Astrocyte of the hippocampus (primary cell): ENCODE measurements at regions not wholly inside any gene's neighbourhood (a gene's known extent, or its start where the extent isn't known, plus 50 kb on each side); places are given as distances from the start of the nearest gene placed in this dataset.

Experiments
- DNase-seq: peaks from one replicate; pipeline ENCODE4 v3.0.0; 2011; ENCODE audit warnings: low read depth, low spot score

DNA sequence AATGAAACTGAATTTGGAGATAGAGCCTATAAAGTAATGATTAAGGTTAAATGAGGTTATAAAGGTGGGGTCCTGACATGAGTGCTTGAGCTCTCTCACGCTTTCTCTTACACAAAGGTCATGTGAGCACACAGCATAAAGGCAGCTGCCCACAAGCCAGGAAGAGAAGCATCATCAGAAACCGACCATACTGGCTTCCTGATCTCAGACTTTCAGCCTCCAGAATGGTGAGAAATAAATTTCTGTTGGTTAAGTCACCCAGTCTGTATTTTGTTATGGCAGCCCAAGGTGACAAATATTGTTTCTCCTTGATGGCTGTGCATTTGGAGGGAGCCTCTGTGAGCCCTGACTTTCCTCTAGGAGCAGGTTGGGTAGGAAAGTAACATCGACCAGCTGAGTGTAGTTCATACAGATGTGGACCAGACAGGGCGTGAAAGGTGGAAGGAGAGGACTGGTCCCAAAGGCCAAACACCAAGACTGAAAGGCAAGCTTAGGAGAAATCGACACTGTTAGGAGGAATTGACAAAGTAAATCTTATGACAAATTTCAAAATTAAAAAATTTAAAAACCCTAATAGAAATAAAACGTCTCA, 97.6 kb upstream of the SLC38A2 start:
- DNase-seq, result no peak

DNA sequence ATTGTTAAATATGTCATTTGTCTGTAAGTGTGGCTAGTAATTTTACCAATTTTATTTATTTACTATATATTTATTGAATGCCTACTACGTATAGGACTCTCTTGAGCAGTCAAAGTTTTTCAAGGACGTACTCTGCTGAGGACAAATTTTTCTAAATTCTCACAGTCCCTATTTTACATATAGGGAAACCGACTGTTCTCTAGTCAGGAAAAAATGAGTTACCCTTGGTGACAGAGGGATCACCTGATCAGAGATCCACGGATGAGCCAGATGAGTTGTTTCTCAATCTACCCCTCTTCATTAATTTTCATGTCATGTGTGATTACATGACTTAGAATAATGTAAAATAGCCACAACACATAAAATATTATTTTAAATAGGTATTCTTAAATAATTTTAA, 96.2 kb upstream of the SLC38A2 start:
- DNase-seq, result no peak

- no peak for DNase-seq
These were observed 95.6 kb upstream of the SLC38A2 start for GRCh38 chr12:46468160-46468559.

DNA sequence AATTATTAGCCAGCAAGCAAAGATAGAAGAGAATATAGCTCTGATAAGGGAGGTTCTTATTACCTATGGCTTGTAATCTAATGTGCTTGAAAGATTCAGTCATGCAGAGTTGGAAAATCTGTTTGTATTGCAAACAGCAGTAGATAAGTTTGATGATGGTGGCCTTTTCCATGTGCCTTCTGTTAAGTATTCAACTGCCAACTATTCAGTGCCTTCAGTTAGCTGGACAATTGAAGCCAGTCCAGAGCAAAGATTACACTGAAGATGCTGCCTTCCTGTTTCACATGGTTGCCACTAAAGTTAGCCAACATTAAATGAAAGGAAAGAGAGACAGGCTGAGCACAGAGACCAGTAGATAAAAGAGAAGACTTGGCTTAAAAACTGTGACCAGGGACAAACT, 92.7 kb upstream of the SLC38A2 start:
- no peak for DNase-seq

- DNase-seq, result no peak
These were observed 92.3 kb upstream of the SLC38A2 start for GRCh38 chr12:46464863-46465262.

DNA sequence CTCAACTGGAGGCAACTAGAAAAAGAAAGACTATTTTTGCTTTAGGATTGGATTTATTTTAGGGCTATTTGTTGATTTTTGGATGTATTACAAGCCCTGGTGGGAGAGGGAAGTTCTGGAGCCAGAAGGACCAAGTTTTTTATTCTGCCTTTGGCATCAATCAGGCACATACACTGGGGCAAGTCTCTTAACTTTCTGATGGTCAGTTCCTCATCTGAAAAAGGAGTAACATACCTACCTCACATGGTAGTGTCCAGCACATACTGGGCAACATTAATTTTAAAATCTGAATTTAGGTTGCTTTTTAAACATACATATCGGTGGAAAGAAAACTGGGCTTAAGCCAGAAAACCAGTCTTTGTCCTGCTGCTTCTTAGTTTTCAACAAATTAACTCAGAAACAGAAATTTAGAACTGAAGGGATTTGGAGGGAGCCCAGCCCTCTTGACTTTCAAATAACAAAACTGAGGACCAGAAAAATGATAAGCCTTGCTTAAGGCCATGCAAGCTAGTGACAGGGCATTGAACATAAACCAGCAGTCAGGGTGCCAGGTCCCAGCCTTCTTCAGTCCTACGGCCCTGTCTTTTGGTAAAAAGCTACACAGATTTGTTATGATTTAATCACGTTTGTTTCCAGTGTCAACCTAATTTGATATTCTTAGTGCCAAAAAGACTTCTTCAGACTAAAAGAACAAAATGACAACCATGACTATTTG, 90.2 kb upstream of the SLC38A2 start:
- no peak for DNase-seq

DNA sequence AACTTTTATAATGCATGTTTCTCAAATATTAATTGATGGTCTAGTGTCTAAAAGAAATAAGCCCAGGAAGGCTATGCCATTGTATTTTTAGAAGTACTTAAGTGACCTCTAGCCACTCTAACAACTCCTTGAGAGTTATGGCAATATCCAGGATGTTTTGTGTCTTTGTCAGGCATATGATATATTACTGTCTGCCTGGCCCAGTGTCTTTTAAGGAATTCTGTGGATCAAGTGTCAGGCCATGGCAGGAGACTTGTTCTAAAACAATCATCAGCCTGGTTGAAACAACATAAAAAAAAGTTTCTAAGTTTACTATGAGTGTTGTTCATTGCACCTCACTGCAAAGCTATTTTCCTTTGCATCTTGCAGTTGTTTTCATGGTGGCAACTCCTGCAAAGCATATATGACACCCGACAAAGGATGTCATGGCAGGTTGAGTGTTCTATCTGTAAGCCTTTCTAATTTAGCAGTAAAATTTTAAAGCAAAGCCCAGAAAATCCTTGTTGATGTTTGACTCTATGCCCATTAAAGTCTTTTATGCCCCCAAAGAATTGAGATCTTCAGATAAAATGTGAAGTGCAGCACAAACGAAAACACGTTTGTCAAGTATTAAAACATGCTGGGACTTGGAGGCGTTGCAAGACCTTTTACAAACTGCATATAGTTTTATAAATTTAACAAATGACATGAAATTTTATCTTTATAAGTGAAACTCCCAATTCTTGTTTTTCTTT, 89.5 kb upstream of the SLC38A2 start:
- no peak for DNase-seq

DNA sequence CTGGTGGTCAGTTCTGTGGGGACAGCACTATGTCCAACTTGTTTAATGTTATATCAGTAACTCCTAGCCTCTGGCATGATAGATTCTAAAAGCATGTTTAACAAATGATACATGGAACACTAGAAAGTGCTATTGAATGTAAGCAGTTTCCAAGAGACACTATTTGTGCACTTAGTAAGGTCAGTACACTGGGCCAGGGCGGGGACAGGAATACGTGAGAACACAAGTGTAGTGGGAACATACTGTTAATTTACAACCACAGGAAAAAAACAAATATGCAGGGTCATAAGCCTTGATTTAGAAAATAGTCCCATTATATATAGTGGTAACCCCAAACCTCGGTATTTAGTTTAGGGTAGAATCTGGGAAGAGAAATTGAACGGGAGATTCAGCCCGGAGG, 88.9 kb upstream of the SLC38A2 start:
- DNase-seq, result no peak

DNA sequence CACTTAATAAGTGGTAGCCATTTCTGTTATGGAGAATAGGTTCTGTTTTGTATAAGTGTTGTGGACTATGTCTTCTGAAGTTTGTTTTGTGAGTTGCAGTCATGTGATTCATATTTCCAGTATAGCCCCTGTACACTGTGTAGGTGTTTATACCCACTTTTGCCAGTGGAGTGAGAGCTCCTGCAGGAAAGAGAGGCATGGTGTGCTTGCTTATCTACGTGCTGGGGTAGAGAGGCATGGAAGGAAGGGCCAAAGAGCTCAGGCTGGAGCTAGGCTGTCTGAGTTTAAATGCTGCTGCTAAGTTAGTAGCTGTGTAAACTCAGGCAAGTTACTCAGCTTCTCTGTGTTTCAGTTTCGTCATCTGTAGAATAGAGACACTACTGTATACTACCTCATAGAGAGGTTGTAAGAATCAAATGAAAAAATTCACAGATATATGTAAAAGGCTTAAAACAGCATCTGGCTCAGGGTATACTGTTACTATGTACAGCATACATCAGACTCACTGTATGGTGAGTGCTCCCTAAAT, 88.2 kb upstream of the SLC38A2 start:
- DNase-seq, result no peak

GRCh38 chr12:46459861-46460545, 87.4 kb upstream of the SLC38A2 start:
- DNase-seq, result no peak

DNA sequence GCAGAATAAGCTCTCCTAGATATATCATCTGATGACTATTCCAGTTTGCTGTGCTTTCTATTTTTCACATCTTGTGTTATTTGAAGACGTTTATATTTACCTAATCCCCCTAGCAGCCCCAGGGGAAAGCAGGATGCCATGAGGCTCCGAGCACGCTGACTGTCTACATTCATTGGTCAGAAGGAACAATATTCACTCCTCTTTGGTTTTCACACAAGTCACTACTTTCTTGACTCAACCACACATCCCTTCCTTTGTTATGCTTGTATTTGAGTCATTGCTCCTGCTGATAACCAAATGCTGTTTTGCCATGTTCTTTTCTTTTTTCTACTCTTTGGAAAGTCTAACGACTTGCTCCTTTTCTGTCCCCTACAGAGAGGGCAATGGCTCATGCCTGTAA, 86.5 kb upstream of the SLC38A2 start:
- DNase-seq, result peak; percentile 75

DNA sequence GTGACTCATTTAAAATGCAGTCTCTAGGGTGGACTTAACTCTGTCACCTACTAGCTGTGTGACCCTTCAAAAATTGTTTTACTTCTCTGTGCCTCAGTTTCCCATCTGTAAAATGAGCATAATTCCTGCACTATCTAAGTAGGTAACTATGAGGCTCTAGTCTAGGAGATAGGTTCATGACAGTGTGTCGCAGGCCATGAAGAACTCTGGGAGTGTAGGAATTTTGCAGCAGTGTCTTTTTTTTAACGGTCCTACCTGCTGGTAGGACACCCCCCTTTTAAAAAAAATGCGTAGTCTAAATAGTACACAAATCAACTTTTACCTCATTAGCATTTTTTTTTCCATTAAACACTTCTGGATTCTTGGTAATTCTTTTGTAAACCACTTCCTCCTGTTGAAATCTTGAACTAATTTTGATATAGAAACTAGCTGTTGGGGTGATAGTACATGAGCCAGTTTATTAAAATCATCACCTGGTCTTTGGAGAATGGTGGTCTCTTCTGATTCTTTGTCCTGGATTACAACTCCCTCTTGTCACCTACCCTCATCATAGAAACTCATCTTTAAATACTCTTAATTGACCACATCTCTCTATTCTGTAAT, 86.0 kb upstream of the SLC38A2 start:
- no peak for DNase-seq

DNA sequence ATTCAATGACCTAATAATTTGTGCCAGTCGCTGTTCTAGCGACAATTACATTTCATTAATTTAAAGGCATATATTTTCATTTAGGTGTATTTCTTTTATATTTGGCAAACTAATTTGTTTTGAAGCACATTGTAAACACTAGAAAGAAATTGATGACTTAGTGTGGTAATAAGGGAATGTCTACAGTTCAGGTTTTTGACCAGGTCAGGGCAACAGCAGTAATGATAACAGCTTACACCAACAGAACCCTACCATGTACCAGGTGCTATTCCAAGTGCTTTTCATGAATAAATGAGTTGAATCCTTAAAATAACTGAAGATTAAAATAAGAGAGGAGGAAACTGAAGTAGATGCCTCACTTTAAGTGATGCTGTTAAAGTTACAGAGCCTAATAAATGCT, 85.4 kb upstream of the SLC38A2 start:
- DNase-seq, result no peak

GRCh38 chr12:46456356-46457334, 84.1 kb upstream of the SLC38A2 start:
- DNase-seq, result no peak

GRCh38 chr12:46455648-46456352, 83.2 kb upstream of the SLC38A2 start:
- peak; percentile 44 for DNase-seq

DNA sequence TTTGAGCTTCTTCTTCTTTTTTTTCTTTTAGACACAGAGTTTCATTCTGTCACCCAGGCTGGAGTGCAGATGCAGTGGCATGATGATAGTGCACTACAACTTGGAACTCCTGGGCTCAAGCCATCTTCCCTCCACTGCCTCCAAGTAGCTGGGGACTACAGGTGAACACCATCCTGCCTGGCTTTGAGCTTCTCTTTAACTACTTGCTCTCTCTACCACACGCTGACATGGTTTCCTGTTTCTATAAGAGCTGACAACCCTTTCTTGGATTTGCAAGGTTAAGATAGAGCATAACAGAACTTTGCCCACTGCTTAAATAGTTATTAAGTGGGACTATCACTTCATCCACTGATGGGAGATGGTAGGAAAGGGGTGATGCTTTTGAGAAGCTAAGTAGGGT, 82.4 kb upstream of the SLC38A2 start:
- no peak for DNase-seq

DNA sequence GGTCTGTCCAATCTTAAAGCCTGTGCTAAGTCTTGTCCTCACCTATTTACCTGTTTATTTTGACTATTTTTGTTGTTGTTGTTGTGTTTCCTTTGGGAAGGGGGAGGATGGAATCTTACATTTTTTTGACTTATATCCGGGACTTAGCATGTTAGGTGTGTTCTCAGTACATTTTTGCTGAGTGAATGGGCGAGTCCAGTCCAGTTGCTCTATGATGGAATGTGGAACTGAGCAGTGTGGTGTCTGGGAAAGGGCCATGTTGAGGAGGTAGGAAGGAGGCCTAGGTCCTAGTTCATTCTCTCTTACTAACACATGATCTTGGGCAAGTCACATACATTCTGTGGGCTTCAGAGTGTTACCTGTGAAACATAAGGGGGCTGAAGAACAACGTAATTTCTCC, 80.9 kb upstream of the SLC38A2 start:
- DNase-seq, result no peak

GRCh38 chr12:46452776-46453175, 80.2 kb upstream of the SLC38A2 start:
- DNase-seq, result no peak

- DNase-seq, result peak; percentile 21
These were observed 79.6 kb upstream of the SLC38A2 start for GRCh38 chr12:46452061-46452615.
